PC-3 (cell line): ENCODE measurements at regions not wholly inside any gene's neighbourhood (a gene's known extent, or its start where the extent isn't known, plus 50 kb on each side); places are given as distances from the start of the nearest gene placed in this dataset.
"Not testable (repeated sequence)": the region's sequence is repeated elsewhere in the genome, so short reads cannot be mapped to it uniquely, and the experiment has no call there.

ENCODE experiments used
- ATAC-seq: fragments of 200-7000 bp; cut with Tn5 transposase; 2 replicates; pipeline ENCODE4 v1.9.1; 2020; ENCODE audit warnings: mild to moderate bottlenecking, moderate library complexity
- BruUV-seq: library from RNA; stranded (reverse); fragments of 400-500 nt; replicated peaks from 2 replicates; lab custom pipeline; 2021; lab: Mats Ljungman, UMichigan
- CTCF ChIA-PET: fragments of 300-600 bp; sonication (Branson Sonifier 250); formaldehyde crosslinking; loops from one replicate; lab custom pipeline; 2022; ENCODE audit warnings: antibody characterized with exemption; lab: Charles Lee
- POLR2A ChIA-PET: fragments of 300-600 bp; sonication (Branson Sonifier 250); formaldehyde crosslinking; loops from one replicate; lab custom pipeline; 2022; ENCODE audit warnings: antibody characterized with exemption; ENCODE audit not compliant: unreplicated experiment; lab: Charles Lee
- DNase-seq: peaks from one replicate; pipeline ENCODE4 v3.0.0-alpha.2; 2015
- H2AFZ ChIP-seq: fragments of 300-600 bp; sonication (generic); 2 replicates; pipeline ENCODE4 v1.6.0; 2016; ENCODE audit warnings: antibody characterized with exemption, low read length
- H3F3A ChIP-seq: fragments of 300-600 bp; sonication (generic); one replicate; pipeline ENCODE4 v1.6.0; 2017; ENCODE audit warnings: antibody characterized with exemption, low read length, control low read depth, mild to moderate bottlenecking; ENCODE audit not compliant: unreplicated experiment
- H3K27ac ChIP-seq: fragments of 300-600 bp; sonication (generic); 2 replicates; pipeline ENCODE4 v1.5.1; 2016; ENCODE audit warnings: mild to moderate bottlenecking, low read length
- H3K27me3 ChIP-seq: fragments of 300-600 bp; sonication (generic); 2 replicates; pipeline ENCODE4 v1.6.1; 2016; ENCODE audit warnings: low read length, mixed read lengths
- H3K36me3 ChIP-seq: fragments of 300-600 bp; sonication (generic); 2 replicates; pipeline ENCODE4 v1.6.1; 2016; ENCODE audit warnings: low read depth, mixed run types, low read length, mixed read lengths
- H3K4me1 ChIP-seq: fragments of 300-600 bp; sonication (generic); 2 replicates; pipeline ENCODE4 v1.5.1; 2016; ENCODE audit warnings: low read length; ENCODE audit not compliant: insufficient read depth
- H3K4me2 ChIP-seq: fragments of 300-600 bp; sonication (generic); 2 replicates; pipeline ENCODE4 v1.6.0; 2016; ENCODE audit warnings: low read length
- H3K4me3 ChIP-seq: fragments of 300-600 bp; sonication (generic); 2 replicates; pipeline ENCODE4 v1.5.1; 2016; ENCODE audit warnings: mild to moderate bottlenecking, low read length, mixed read lengths
- H3K79me2 ChIP-seq: fragments of 300-600 bp; sonication (generic); 2 replicates; pipeline ENCODE4 v1.6.1; 2017; ENCODE audit warnings: low read length, mixed read lengths
- H3K9ac ChIP-seq: fragments of 300-600 bp; sonication (generic); 2 replicates; pipeline ENCODE4 v1.6.0; 2016; ENCODE audit warnings: mild to moderate bottlenecking, low read length
- H3K9me2 ChIP-seq: fragments of 300-600 bp; sonication (generic); replicated peaks from 2 replicates; pipeline ENCODE4 v1.6.1; 2016; ENCODE audit warnings: mixed run types, low read length, mixed read lengths
- H3K9me3 ChIP-seq: fragments of 300-600 bp; sonication (generic); 2 replicates; pipeline ENCODE4 v1.6.1; 2016; ENCODE audit warnings: low read length, mixed read lengths
- H4K20me1 ChIP-seq: fragments of 300-600 bp; sonication (generic); 2 replicates; pipeline ENCODE4 v1.6.1; 2016; ENCODE audit warnings: low read length, mixed read lengths
- CTCF ChIP-seq: fragments of 300-600 bp; sonication (generic); conservative IDR thresholded peaks from 2 replicates; pipeline ENCODE4 v1.5.1; 2017; ENCODE audit warnings: antibody characterized with exemption, low read depth, mild to moderate bottlenecking, low read length
- EZH2 ChIP-seq: fragments of 300-600 bp; sonication (generic); IDR thresholded peaks from one replicate; pipeline ENCODE4 v1.6.1; 2017; ENCODE audit warnings: antibody characterized with exemption, mild to moderate bottlenecking, low read length; ENCODE audit not compliant: unreplicated experiment
- EZH2phosphoT487 ChIP-seq: fragments of 300-600 bp; sonication (generic); IDR thresholded peaks from 2 replicates; pipeline ENCODE4 v1.6.1; 2018; ENCODE audit warnings: mild to moderate bottlenecking, antibody characterized with exemption, low read length, borderline replicate concordance
- intact Hi-C: fragments of 100-400 bp; cut with micrococcal nuclease; formaldehyde crosslinking; loops from 2 replicates; pipeline ENCODE4 v1.9.0; 2023

GRCh38 chr4:86512631-86513030 lies 81.5 kb upstream of the PTPN13 start:
- peak overlapping the region; percentile 69 for H3K4me2 ChIP-seq
- peak overlapping the region; percentile 60 for H3K9ac ChIP-seq
- H4K20me1 ChIP-seq: no peaks in the 10 kb centered on the region
- H3K79me2 ChIP-seq: no peaks in the 10 kb centered on the region
- no peak overlapping the region for H2AFZ ChIP-seq
- H3K4me3 ChIP-seq: no peak overlapping the region
- no peaks in the 10 kb centered on the region for H3K27me3 ChIP-seq
- no peaks in the 10 kb centered on the region for H3K36me3 ChIP-seq
- intact Hi-C loops: no loop called here
- POLR2A ChIA-PET: no interaction called here
- BruUV-seq: no TSS peak
- TF ChIP-seq CTCF (no peak), EZH2phosphoT487 (no peak), EZH2 (no peak)
- ATAC-seq (peak; percentile 62), DNase-seq (peak; percentile 81)
- peaks cover 43% of the 10 kb centered on the region for H3K4me1 ChIP-seq
- H3K9me2 ChIP-seq: no peaks in the 10 kb centered on the region
- H3K9me3 ChIP-seq: no peaks in the 10 kb centered on the region
- H3K27ac ChIP-seq: peak overlapping the region; percentile 95
- H3F3A ChIP-seq: peaks cover 7% of the 10 kb centered on the region
- CTCF ChIA-PET: no interaction called here

- intact Hi-C loops, H3K27ac ChIP-seq, H3K9ac ChIP-seq, ATAC-seq, H3K9me2 ChIP-seq, DNase-seq, H3F3A ChIP-seq, H4K20me1 ChIP-seq, H3K4me2 ChIP-seq, H3K79me2 ChIP-seq, H2AFZ ChIP-seq, H3K36me3 ChIP-seq, BruUV-seq, H3K27me3 ChIP-seq, H3K4me3 ChIP-seq, CTCF ChIA-PET, POLR2A ChIA-PET, H3K9me3 ChIP-seq: not testable (repeated sequence)
- H3K4me1 ChIP-seq: peaks cover 24% of the 10 kb centered on the region
Observed at GRCh38 chr4:86515963-86516362, 78.2 kb upstream of the PTPN13 start.

- peak; percentile 42 for DNase-seq
- H3K27me3 ChIP-seq: no peaks in the 10 kb centered on the region
- H2AFZ ChIP-seq: no peak overlapping the region; the same call in 1 of the 2 replicates
- intact Hi-C loops: loop anchor here (5.0 kb wide), 1 partner anchor 76 kb away; no protein-coding TSS in a partner anchor
- CTCF ChIA-PET: interaction anchor here (1.1 to 1.4 kb wide), 4 partner anchors 13 to 73 kb away, joined by 4 to 9 read pairs (median 7); partner anchors contain the start of gene PTPN13
- no peaks in the 10 kb centered on the region for H3F3A ChIP-seq
- no peak overlapping the region for H3K4me3 ChIP-seq
- H3K9ac ChIP-seq: no peak overlapping the region
- no TSS peak for BruUV-seq
- no peak overlapping the region; the same call in 1 of the 2 replicates for H3K4me2 ChIP-seq
- H4K20me1 ChIP-seq: no peaks in the 10 kb centered on the region
- H3K79me2 ChIP-seq: no peaks in the 10 kb centered on the region
- no peaks in the 10 kb centered on the region for H3K36me3 ChIP-seq
- H3K4me1 ChIP-seq: peaks cover 14% of the 10 kb centered on the region; the same call in 1 of the 2 replicates
- TF ChIP-seq CTCF (no peak), EZH2phosphoT487 (no peak), EZH2 (no peak)
- H3K9me2 ChIP-seq: no peaks in the 10 kb centered on the region
- H3K9me3 ChIP-seq: no peaks in the 10 kb centered on the region
- POLR2A ChIA-PET: interaction anchor here (0.6 kb wide), 1 partner anchor 299 kb away, joined by 18 read pairs; no protein-coding TSS in a partner anchor
- H3K27ac ChIP-seq: peak overlapping the region; percentile 32
- no peak for ATAC-seq
Observed at GRCh38 chr4:86521373-86521969, 72.6 kb upstream of the PTPN13 start.
